SK-N-MC (cell line): ENCODE measurements at regions not wholly inside any gene's neighbourhood (a gene's known extent, or its start where the extent isn't known, plus 50 kb on each side); places are given as distances from the start of the nearest gene placed in this dataset.

ENCODE experiments used
- EZH2 ChIP-seq: fragments of 200-600 bp; sonication (generic); IDR thresholded peaks from one replicate; pipeline ENCODE4 v1.6.1; 2017; ENCODE audit warnings: antibody characterized with exemption
- FOXP2 ChIP-seq: optimal IDR thresholded peaks from 2 replicates; pipeline ENCODE3; 2011; ENCODE audit warnings: mild to moderate bottlenecking, moderate library complexity; ENCODE audit not compliant: insufficient read depth; ENCODE audit errors: extremely low read length, control extremely low read depth
- POLR2AphosphoS5 ChIP-seq: IDR thresholded peaks from 2 replicates; pipeline ENCODE4 v1.6.1; 2012; ENCODE audit warnings: mild to moderate bottlenecking, low read depth, low read length, borderline replicate concordance

DNA sequence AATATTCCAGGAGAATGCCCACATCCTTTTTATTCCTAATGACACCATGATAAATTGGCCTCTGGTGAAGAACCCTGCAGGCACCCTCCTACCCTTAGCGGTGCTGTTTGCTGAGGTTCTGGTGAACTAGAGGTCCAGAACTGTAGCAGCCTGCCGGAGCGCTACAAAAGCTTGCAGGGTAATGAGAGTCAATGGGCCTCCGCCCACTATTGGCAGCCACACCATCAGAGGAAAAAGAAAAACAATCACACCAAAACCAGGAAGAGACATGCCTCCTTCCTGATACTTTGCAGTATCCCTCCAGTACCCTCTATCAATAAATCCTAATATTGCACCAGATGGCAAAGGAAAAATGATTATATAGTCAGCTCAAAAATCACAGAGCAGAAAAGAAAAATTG, 142.9 kb downstream of the SPTSSA start:
- TF ChIP-seq POLR2AphosphoS5 (no peak), FOXP2 (no peak), EZH2 (no peak)
